Transverse colon (tissue), 4 donors: ENCODE measurements at regions not wholly inside any gene's neighbourhood (a gene's known extent, or its start where the extent isn't known, plus 50 kb on each side); places are given as distances from the start of the nearest gene placed in this dataset.

Experiments
- DNase-seq: peaks from one replicate; pipeline ENCODE4 v3.0.0-alpha.2; 2019
- H3K27ac ChIP-seq, 4 donors: fragments of 200-600 bp; sonication (generic); 2 replicates each; pipeline ENCODE4 v1.5.1; 2016 to 2018; ENCODE audit warnings: inconsistent platforms in 4 of 4
- H3K27me3 ChIP-seq: fragments of 200-600 bp; sonication (generic); 2 replicates; pipeline ENCODE4 v1.5.1; 2017; ENCODE audit warnings: inconsistent platforms
- H3K36me3 ChIP-seq, 4 donors: fragments of 200-600 bp; sonication (generic); 2 replicates each; pipeline ENCODE4 v1.5.1; 2017 to 2019; ENCODE audit warnings: inconsistent platforms in 4 of 4
- H3K4me1 ChIP-seq, 4 donors: fragments of 200-600 bp; sonication (generic); 2 replicates each; pipeline ENCODE4 v1.5.1; 2017 to 2020; ENCODE audit warnings: inconsistent platforms in 4 of 4
- H3K4me3 ChIP-seq, 4 donors: fragments of 200-600 bp; sonication (generic); 1 replicate in 1 of 4; 2 replicates in 3 of 4; pipeline versions ENCODE4 v1.5.1 to v1.6.1; 2017 to 2019; ENCODE audit warnings: inconsistent platforms in 4 of 4
- H3K9me3 ChIP-seq, 2 donors: fragments of 200-600 bp; sonication (generic); 2 replicates each; pipeline ENCODE4 v1.5.1; 2017 to 2019; ENCODE audit warnings: inconsistent platforms in 2 of 2
- EP300 ChIP-seq: sonication (generic); formaldehyde crosslinking; IDR thresholded peaks from one replicate; pipeline ENCODE4 v1.6.1; 2017; ENCODE audit warnings: antibody characterized with exemption, low read depth
- POLR2A ChIP-seq: fragments of 450-650 bp; IDR thresholded peaks from one replicate; pipeline ENCODE4 v1.6.1; 2016; ENCODE audit warnings: antibody characterized with exemption, mild to moderate bottlenecking, moderate library complexity
- POLR2AphosphoS5 ChIP-seq, 3 donors: sonication (generic); formaldehyde crosslinking; IDR thresholded peaks; one replicate each; pipeline ENCODE4 v1.6.1; 2016; ENCODE audit warnings: antibody characterized with exemption in 3 of 3
- WGBS, 2 donors: methylation state at CpG; one replicate each; pipeline ENCODE4 v1.1.5; 2018; ENCODE audit warnings: low coverage in 1 of 2; 5-methylcytosine and 5-hydroxymethylcytosine counted together
- in situ Hi-C, 4 donors: fragments of 200-750 bp; cut with MboI; loops; one replicate each; pipeline versions ENCODE4 v1.15.0 to v1.15.1; 2017; ENCODE audit warnings: low sequenced_read_pairs in 3 of 4, low pct_ligation_motif_present in 1 of 4, low pct_unique_long_range_greater_than_20kb in 1 of 4
- intact Hi-C: fragments of 100-400 bp; cut with DNase I; formaldehyde crosslinking; loops from one replicate; pipeline ENCODE4 v1.15.1; 2023; ENCODE audit warnings: low total_unique reads
- TF ChIP-seq, protein P1 (sequence below), 5 experiments: fragments of 200-600 bp in 3 of 5; fragments of 450-650 bp in 2 of 5; sonication (generic) in 3 of 5; IDR thresholded peaks; 1 replicate in 2 of 5; 2 replicates in 3 of 5; pipeline ENCODE4 v1.5.1; 2016 to 2017; ENCODE audit warnings: antibody characterized with exemption in 5 of 5, inconsistent platforms in 3 of 5, mild to moderate bottlenecking in 2 of 5, moderate library complexity in 1 of 5

DNA sequence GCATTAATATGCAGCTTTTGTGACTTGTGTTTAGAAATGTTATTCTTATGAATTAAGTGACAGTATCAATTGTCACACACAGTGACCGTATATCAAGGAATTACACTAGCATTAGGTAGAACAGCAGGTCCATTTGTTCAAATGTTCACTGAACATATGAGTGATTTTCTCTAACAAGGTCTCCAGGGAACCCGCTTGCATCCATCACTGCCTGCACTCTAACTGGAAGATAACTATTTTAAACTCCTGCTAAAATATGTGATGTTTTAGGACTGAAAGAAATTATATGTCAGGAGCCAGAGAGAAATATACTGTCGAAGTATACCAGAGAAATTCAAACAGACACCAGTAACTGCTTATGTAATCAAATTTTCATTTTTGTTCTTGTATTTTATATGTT lies 1395.7 kb downstream of the PCDH18 start:
- WGBS, 2 donors: 70 to 76% methylated on average over 3 of the region's 3 CpGs
- no peaks in the 10 kb centered on the region for H3K36me3 ChIP-seq
- H3K4me1 ChIP-seq: no peaks in the 10 kb centered on the region
- no peak overlapping the region for H3K4me3 ChIP-seq
- no peaks in the 10 kb centered on the region for H3K27me3 ChIP-seq
- no peak for TF ChIP-seq POLR2A
- no peak overlapping the region for H3K27ac ChIP-seq
- intact Hi-C loops (no loop called here), in situ Hi-C loops (no loop called here)
- no peaks in the 10 kb centered on the region for H3K9me3 ChIP-seq
- no peak for DNase-seq

GRCh38 chr4:136124251-136124745 lies 1408.0 kb downstream of the PCDH18 start:
- DNase-seq: no peak
- Histone ChIP-seq H3K27ac (no peak overlapping the region), H3K36me3 (no peaks in the 10 kb centered on the region), H3K4me3 (no peak overlapping the region), H3K9me3 (no peaks in the 10 kb centered on the region), H3K4me1 (no peaks in the 10 kb centered on the region), H3K27me3 (no peaks in the 10 kb centered on the region)
- no peak for TF ChIP-seq EP300
- TF ChIP-seq POLR2AphosphoS5 (IDR thresholded peaks at IDR 0.05): no peak
- TF ChIP-seq, protein P1, sequence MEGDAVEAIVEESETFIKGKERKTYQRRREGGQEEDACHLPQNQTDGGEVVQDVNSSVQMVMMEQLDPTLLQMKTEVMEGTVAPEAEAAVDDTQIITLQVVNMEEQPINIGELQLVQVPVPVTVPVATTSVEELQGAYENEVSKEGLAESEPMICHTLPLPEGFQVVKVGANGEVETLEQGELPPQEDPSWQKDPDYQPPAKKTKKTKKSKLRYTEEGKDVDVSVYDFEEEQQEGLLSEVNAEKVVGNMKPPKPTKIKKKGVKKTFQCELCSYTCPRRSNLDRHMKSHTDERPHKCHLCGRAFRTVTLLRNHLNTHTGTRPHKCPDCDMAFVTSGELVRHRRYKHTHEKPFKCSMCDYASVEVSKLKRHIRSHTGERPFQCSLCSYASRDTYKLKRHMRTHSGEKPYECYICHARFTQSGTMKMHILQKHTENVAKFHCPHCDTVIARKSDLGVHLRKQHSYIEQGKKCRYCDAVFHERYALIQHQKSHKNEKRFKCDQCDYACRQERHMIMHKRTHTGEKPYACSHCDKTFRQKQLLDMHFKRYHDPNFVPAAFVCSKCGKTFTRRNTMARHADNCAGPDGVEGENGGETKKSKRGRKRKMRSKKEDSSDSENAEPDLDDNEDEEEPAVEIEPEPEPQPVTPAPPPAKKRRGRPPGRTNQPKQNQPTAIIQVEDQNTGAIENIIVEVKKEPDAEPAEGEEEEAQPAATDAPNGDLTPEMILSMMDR (IDR thresholded peaks at IDR 0.05): no peak
- no peak for TF ChIP-seq POLR2A
- in situ Hi-C loops: no loop called here
- intact Hi-C loops: no loop called here
- 44 to 53% methylated on average over 1 of the region's 1 CpG for WGBS, 2 donors

GRCh38 chr4:136121426-136121825 lies 1410.9 kb downstream of the PCDH18 start:
- intact Hi-C loops: no loop called here
- Histone ChIP-seq H3K9me3 (no peaks in the 10 kb centered on the region), H3K36me3 (no peaks in the 10 kb centered on the region), H3K4me1 (no peaks in the 10 kb centered on the region), H3K27me3 (no peaks in the 10 kb centered on the region), H3K27ac (no peak overlapping the region), H3K4me3 (no peak overlapping the region)
- TF ChIP-seq, protein P1 (IDR thresholded peaks at IDR 0.05): no peak
- no peak for TF ChIP-seq POLR2A
- no peak for TF ChIP-seq POLR2AphosphoS5 (IDR thresholded peaks at IDR 0.05)
- no peak for TF ChIP-seq EP300
- DNase-seq: no peak
- in situ Hi-C loops: no loop called here

DNA sequence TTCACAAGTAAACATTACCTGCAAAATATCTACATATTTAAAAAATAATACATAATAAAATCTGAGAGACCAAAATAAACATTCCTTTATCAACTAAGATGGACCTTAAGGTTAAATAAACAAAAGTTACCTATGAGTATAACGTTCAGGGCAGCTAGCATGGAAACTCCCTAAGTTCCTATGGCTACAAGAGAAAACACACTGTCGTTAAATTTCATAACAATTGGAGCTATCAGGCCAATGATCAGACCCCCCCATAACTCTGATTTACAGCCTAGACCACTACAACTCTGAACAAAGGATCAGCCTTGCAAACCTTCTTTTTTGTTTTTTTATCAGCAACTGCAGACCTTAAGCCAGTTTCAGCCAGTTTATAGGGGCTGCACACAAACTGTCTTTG lies 1418.4 kb downstream of the PCDH18 start:
- Histone ChIP-seq H3K9me3 (no peaks in the 10 kb centered on the region), H3K27me3 (no peaks in the 10 kb centered on the region), H3K4me1 (no peaks in the 10 kb centered on the region), H3K27ac (no peak overlapping the region), H3K4me3 (no peak overlapping the region), H3K36me3 (no peaks in the 10 kb centered on the region)
- no peak for DNase-seq
- intact Hi-C loops: no loop called here
- 23 to 32% methylated on average over 2 of the region's 2 CpGs for WGBS, 2 donors
- TF ChIP-seq POLR2A (no peak), POLR2AphosphoS5 (IDR thresholded peaks at IDR 0.05) (no peak), EP300 (no peak)
- TF ChIP-seq, protein P1 (IDR thresholded peaks at IDR 0.05): no peak
- in situ Hi-C loops: no loop called here

GRCh38 chr4:136112116-136112515 lies 1420.2 kb downstream of the PCDH18 start:
- Histone ChIP-seq H3K9me3 (no peaks in the 10 kb centered on the region), H3K4me1 (no peaks in the 10 kb centered on the region), H3K27ac (no peak overlapping the region), H3K4me3 (no peak overlapping the region), H3K27me3 (no peaks in the 10 kb centered on the region), H3K36me3 (no peaks in the 10 kb centered on the region)
- 41% methylated on average over 1 of the region's 1 CpG; no CpG with 5 or more reads in 1 of the 2 donors for WGBS, 2 donors
- DNase-seq: no peak
- TF ChIP-seq EP300: no peak
- TF ChIP-seq, protein P1 (IDR thresholded peaks at IDR 0.05): no peak
- TF ChIP-seq POLR2AphosphoS5 (IDR thresholded peaks at IDR 0.05): no peak
- TF ChIP-seq POLR2A: no peak
- in situ Hi-C loops: no loop called here
- intact Hi-C loops: no loop called here
